DMS153 treated with DMSO at 0.1 percent for 48 hours (cell line): ENCODE measurements at regions not wholly inside any gene's neighbourhood (a gene's known extent, or its start where the extent isn't known, plus 50 kb on each side); places are given as distances from the start of the nearest gene placed in this dataset.
A peak's percentile ranks its signal among the peaks of the same experiment; 100 is the strongest.

Source experiments
- DNase-seq: peaks from one replicate; lab custom pipeline; 2025; ENCODE audit not compliant: unreplicated experiment; lab: John Stamatoyannopoulos, UW

GRCh38 chrX:39133971-39134370 lies 332.7 kb downstream of the MID1IP1 start:
- DNase-seq, result no peak

- DNase-seq, result no peak
Measured at GRCh38 chrX:39137363-39137954, 336.2 kb downstream of the MID1IP1 start.

GRCh38 chrX:39140581-39140980 lies 339.3 kb downstream of the MID1IP1 start:
- no peak for DNase-seq

- no peak for DNase-seq
Measured at GRCh38 chrX:39144323-39144722, 343.1 kb downstream of the MID1IP1 start.

- DNase-seq, result no peak
Measured at GRCh38 chrX:39144956-39145355, 343.7 kb downstream of the MID1IP1 start.

GRCh38 chrX:39145859-39146258 lies 344.6 kb downstream of the MID1IP1 start:
- no peak for DNase-seq

GRCh38 chrX:39149761-39150160 lies 348.5 kb downstream of the MID1IP1 start:
- no peak for DNase-seq

- DNase-seq, result no peak
Measured at GRCh38 chrX:39150220-39150619, 349.0 kb downstream of the MID1IP1 start.

GRCh38 chrX:39150621-39151020 lies 349.4 kb downstream of the MID1IP1 start:
- no peak for DNase-seq

GRCh38 chrX:39152106-39152649 lies 350.9 kb downstream of the MID1IP1 start:
- DNase-seq, result peak; percentile 12

GRCh38 chrX:39156051-39156450 lies 354.8 kb downstream of the MID1IP1 start:
- no peak for DNase-seq

- DNase-seq, result no peak
Measured at GRCh38 chrX:39157006-39157405, 355.7 kb downstream of the MID1IP1 start.

GRCh38 chrX:39157796-39158195 lies 356.5 kb downstream of the MID1IP1 start:
- no peak for DNase-seq

GRCh38 chrX:39158801-39159657 lies 357.8 kb downstream of the MID1IP1 start:
- peak; percentile 59 for DNase-seq

GRCh38 chrX:39159921-39160507 lies 358.8 kb downstream of the MID1IP1 start:
- no peak for DNase-seq

GRCh38 chrX:39161611-39162255 lies 360.5 kb downstream of the MID1IP1 start:
- no peak for DNase-seq

GRCh38 chrX:39162322-39162735 lies 361.1 kb downstream of the MID1IP1 start:
- DNase-seq, result no peak

- DNase-seq, result no peak
Measured at GRCh38 chrX:39163581-39164126, 362.4 kb downstream of the MID1IP1 start.

GRCh38 chrX:39164212-39164611 lies 363.0 kb downstream of the MID1IP1 start:
- DNase-seq, result no peak

GRCh38 chrX:39165185-39165584 lies 363.9 kb downstream of the MID1IP1 start:
- no peak for DNase-seq

GRCh38 chrX:39165773-39166172 lies 364.5 kb downstream of the MID1IP1 start:
- no peak for DNase-seq
